Muscle of leg (tissue), 3 donors: ENCODE measurements at regions not wholly inside any gene's neighbourhood (a gene's known extent, or its start where the extent isn't known, plus 50 kb on each side); places are given as distances from the start of the nearest gene placed in this dataset.

Experiments
- DNase-seq: peaks from one replicate; pipeline ENCODE4 v3.0.0; 2013
- H3K27ac ChIP-seq: one replicate; pipeline ENCODE4 v1.5.1; 2013; ENCODE audit warnings: mild to moderate bottlenecking, low read length, control low read depth
- H3K27me3 ChIP-seq: one replicate; pipeline ENCODE4 v1.6.1; 2013; ENCODE audit warnings: low read length; ENCODE audit not compliant: control insufficient read depth, insufficient read depth
- H3K36me3 ChIP-seq: one replicate; pipeline ENCODE4 v1.6.1; 2013; ENCODE audit warnings: low read length; ENCODE audit not compliant: control insufficient read depth, insufficient read depth
- H3K4me1 ChIP-seq: one replicate; pipeline ENCODE4 v1.6.1; 2013; ENCODE audit warnings: low read length; ENCODE audit not compliant: control insufficient read depth, insufficient read depth
- H3K4me3 ChIP-seq: one replicate; pipeline ENCODE4 v1.5.1; 2013; ENCODE audit warnings: low read length, control low read depth
- H3K9me3 ChIP-seq: replicated peaks from 2 replicates; pipeline ENCODE4 v1.6.1; 2013; ENCODE audit warnings: low read depth, low read length; ENCODE audit not compliant: control insufficient read depth
- WGBS: methylation state at CpG from one replicate; pipeline ENCODE4 v1.1.5; 2013; ENCODE audit warnings: missing lambda C conversion rate; ENCODE audit not compliant: insufficient coverage; 5-methylcytosine and 5-hydroxymethylcytosine counted together

DNA sequence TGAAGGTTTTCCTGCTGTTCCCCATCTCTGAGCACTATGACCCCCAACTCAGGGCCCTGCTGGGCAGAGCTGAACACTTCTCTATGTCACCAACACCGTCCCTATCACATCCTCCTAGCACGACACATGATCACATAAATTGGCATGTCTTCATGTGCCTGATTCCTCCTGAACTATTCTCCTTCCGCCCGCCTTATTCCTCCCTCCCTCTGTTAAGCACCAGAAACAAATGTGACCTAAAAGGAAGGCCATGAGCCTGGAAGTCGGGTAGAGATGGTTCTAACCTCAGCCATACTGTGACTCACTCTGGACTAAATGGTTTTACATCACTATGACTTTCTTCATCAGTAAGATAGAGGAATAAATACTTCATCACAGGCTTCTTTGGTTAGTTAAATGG lies 80.8 kb upstream of the DYNLRB2 start:
- H3K27ac ChIP-seq: peak overlapping the region; percentile 79

DNA sequence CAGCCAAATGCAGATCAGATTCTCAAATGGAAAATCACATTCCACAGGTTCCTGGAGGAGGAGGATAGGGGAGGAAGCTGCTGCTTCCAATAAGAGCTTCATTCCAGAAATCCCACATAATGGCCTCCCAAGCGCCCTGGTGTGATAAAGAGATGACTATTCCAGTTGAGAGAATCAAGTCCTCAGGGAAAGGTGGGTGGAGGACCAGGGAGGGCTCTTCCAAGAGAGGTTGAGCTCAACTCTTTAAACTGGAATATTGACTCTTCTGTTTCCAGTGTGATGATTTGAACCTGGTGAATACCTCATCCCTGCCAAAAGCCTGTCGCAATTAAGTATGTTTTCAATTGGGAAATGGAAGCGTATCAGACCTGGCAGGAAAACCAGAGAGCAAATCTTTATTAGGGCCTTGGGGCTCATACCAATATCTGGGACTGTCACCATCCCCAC lies 81.4 kb upstream of the DYNLRB2 start:
- peak; percentile 98 for DNase-seq
- peak overlapping the region; percentile 79 for H3K27ac ChIP-seq
- H3K9me3 ChIP-seq: no peaks in the 10 kb centered on the region
- no peaks in the 10 kb centered on the region for H3K36me3 ChIP-seq
- no peaks in the 10 kb centered on the region for H3K27me3 ChIP-seq
- WGBS: 20% methylated on average over 1 of the region's 3 CpGs
- H3K4me1 ChIP-seq: peaks cover 16% of the 10 kb centered on the region
- no peak overlapping the region for H3K4me3 ChIP-seq

More for the DNA sequence above, 80.8 kb upstream of the DYNLRB2 start:
- DNase-seq: peak; percentile 78
- Histone ChIP-seq H3K4me3 (no peak overlapping the region), H3K27me3 (no peaks in the 10 kb centered on the region), H3K36me3 (no peaks in the 10 kb centered on the region), H3K4me1 (peaks cover 16% of the 10 kb centered on the region), H3K9me3 (no peaks in the 10 kb centered on the region)
- 33% methylated on average over 1 of the region's 5 CpGs for WGBS

DNA sequence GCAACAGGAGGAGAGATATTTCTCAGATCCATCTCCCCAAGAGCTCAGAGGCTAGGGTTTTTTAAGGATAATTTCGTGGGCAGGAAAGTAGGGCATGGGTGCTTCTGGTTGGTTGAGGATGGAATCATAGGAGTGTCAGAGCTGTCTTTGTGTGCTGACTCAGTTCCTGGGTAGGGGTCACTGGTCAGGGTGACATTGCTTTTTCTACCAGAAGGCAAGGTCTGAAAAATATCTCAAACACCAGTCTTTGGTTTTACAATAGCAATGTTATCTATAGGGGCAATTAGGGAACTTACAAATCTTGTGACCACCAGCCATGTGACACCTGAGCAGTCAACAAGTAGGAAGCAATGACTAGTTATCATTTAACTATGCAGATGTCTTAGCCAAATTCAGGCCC lies 82.9 kb upstream of the DYNLRB2 start:
- WGBS: no CpG with 5 or more reads among the region's 1 CpG
- H3K4me1 ChIP-seq: peaks cover 16% of the 10 kb centered on the region
- no peaks in the 10 kb centered on the region for H3K27me3 ChIP-seq
- no peak overlapping the region for H3K4me3 ChIP-seq
- DNase-seq: no peak
- no peaks in the 10 kb centered on the region for H3K36me3 ChIP-seq
- no peak overlapping the region for H3K27ac ChIP-seq
- H3K9me3 ChIP-seq: no peaks in the 10 kb centered on the region

DNA sequence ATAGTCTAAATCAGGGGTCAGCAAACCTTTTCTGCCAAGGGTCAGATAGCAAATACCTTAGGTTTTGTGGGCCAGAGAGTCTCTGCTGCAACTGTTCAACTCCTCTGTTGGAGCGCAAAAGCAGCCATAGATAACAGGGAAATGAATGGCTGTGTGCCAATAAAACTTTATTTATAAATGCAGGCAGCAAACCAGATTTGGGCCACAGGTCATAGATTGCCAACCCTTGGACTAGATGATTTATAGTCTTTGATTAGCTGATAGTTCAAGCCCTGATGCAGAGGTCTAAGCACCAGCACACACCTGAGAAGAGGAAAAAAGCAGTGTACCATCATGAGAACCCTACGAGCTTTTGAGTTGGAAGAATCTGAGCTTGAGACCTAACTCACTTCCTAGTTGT lies 86.0 kb upstream of the DYNLRB2 start:
- H3K36me3 ChIP-seq: no peaks in the 10 kb centered on the region
- H3K4me1 ChIP-seq: peaks cover 14% of the 10 kb centered on the region
- H3K9me3 ChIP-seq: no peaks in the 10 kb centered on the region
- no peak for DNase-seq
- H3K4me3 ChIP-seq: no peak overlapping the region
- no peak overlapping the region for H3K27ac ChIP-seq
- WGBS: 100% methylated on average over 1 of the region's 2 CpGs
- H3K27me3 ChIP-seq: no peaks in the 10 kb centered on the region

DNA sequence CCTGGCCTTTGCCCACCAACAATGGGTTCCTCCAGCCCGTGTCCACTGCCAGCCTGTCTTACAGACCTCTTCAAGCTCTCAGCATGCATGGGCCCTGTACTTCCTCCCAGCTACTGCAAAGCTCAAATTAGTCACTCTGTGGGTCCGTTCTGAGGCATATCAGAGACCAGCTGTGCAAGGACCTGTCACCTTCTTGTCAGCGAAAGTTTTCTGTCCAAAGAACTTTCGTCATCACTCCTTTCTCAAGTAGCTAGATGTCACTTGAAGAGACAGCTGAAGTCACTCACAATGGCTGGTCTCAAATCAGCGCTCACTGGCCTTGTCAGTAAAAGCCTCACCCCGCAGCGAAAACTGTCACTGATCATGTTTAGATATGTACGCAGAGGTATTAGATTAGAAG lies 91.4 kb upstream of the DYNLRB2 start:
- 88% methylated on average over 7 of the region's 8 CpGs for WGBS
- no peak overlapping the region for H3K4me3 ChIP-seq
- H3K4me1 ChIP-seq: peaks cover 2% of the 10 kb centered on the region
- H3K27ac ChIP-seq: no peak overlapping the region
- DNase-seq: no peak
- H3K27me3 ChIP-seq: no peaks in the 10 kb centered on the region
- H3K36me3 ChIP-seq: no peaks in the 10 kb centered on the region
- H3K9me3 ChIP-seq: no peaks in the 10 kb centered on the region

DNA sequence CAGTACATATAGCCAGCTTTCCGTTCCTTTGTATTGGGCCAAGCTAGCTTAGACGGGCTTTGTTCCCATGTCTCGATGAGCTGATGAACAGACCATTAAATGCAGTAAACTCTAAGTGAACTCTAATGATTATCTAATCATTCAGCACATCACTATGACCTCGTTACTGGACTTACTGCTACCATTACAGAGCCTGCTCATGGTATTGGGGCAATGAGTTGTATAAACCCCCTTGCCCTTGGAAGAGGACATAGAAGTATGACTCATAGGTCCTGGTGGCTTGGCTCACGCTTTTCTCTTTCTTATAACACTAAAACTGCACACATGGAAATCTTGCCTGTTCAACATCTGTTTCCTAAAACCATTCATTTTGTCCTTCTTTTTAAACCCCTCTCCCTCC lies 93.6 kb upstream of the DYNLRB2 start:
- Histone ChIP-seq H3K9me3 (no peaks in the 10 kb centered on the region), H3K27ac (peak overlapping the region; percentile 72), H3K27me3 (no peaks in the 10 kb centered on the region), H3K4me1 (peaks cover 2% of the 10 kb centered on the region), H3K4me3 (no peak overlapping the region), H3K36me3 (no peaks in the 10 kb centered on the region)
- WGBS: 40% methylated on average over 3 of the region's 5 CpGs
- peak; percentile 91 for DNase-seq

DNA sequence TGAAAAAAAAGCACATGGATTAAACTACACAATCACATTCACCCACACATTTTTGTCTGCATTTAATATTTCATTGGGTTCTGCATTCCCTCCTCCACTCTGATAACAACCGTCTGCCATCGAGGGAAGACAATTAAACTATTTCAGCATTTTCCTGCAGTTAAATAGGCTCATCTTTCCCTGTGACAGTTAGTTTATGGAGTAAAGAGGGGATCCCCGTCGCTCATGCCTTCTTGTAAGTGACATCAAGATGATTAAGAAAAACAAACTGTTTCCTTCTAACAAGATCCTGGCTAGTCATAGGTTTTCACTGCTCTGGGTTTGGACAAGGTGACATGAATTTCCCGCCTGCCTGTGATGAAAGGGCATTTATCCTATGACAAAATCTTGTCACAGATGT lies 98.0 kb upstream of the DYNLRB2 start:
- Histone ChIP-seq H3K9me3 (no peaks in the 10 kb centered on the region), H3K4me3 (no peak overlapping the region), H3K27me3 (no peaks in the 10 kb centered on the region), H3K4me1 (peaks cover under 1% of the 10 kb centered on the region), H3K36me3 (no peaks in the 10 kb centered on the region), H3K27ac (no peak overlapping the region)
- DNase-seq: no peak
- WGBS: no CpG with 5 or more reads among the region's 5 CpGs

DNA sequence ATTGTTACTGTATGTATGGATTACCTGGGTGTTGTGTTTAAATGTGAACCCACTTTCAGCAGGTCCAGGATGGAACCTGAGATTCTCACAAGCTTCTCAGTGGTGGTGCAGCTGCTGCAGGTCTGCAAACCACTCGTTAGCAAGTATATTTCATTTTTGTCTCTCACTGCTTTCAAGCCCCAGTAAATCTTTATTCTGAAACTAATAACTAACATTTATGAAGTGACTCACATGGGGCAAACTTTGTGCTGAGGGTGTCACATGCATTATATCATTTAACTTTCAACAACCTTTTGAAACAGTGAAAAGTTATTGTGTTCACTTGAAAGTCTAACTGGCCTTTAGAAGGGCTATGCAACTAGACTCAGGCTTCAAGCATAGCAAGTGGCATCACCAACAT lies 98.9 kb upstream of the DYNLRB2 start:
- H3K9me3 ChIP-seq: no peaks in the 10 kb centered on the region
- H3K4me3 ChIP-seq: no peak overlapping the region
- H3K36me3 ChIP-seq: no peaks in the 10 kb centered on the region
- H3K27ac ChIP-seq: no peak overlapping the region
- DNase-seq: no peak
- H3K27me3 ChIP-seq: no peaks in the 10 kb centered on the region
- no peaks in the 10 kb centered on the region for H3K4me1 ChIP-seq
- no CpG with 5 or more reads among the region's 1 CpG for WGBS

DNA sequence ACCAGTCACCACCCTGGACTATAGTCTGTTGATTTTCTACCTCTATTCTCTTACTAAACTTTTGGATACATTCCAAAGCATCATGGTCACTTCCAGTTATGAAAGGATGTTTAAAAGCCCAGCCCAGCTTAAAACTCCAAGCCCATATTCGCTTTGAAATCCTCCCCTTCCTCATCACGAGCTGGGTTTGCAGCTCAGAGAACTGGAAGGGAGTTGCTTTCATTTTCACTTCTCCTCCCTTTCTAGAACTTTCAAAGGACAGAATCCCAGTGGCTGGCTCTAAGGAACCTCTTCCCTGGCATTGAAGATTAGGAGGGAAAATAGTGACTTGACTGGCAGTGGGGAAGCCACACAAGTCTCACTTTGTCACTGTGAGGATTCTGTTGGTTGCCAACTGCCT lies 100.1 kb upstream of the DYNLRB2 start:
- Histone ChIP-seq H3K27ac (no peak overlapping the region), H3K4me1 (no peaks in the 10 kb centered on the region), H3K27me3 (no peaks in the 10 kb centered on the region), H3K4me3 (no peak overlapping the region), H3K9me3 (no peaks in the 10 kb centered on the region), H3K36me3 (no peaks in the 10 kb centered on the region)
- WGBS: no CpG with 5 or more reads among the region's 2 CpGs
- peak; percentile 25 for DNase-seq

DNA sequence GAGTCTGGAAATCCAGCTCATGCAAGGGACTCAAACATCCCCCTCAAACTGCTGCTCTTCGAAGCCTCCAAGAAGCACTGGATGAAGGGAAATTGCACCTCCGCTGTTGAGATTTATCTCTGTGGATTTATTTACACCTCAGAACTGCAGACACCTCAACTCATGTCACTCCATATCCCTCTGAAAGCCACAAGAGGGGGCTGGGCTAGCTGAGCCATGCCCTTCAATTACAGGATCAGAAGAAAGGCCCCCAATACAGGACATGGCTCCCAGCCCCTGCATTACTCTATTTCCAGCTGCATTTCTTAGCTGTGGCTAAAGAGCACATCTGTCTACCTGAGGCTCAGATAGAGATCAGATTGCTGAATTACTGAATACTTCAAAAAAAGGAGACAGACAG lies 103.1 kb upstream of the DYNLRB2 start:
- Histone ChIP-seq H3K4me3 (no peak overlapping the region), H3K4me1 (no peaks in the 10 kb centered on the region), H3K36me3 (no peaks in the 10 kb centered on the region), H3K9me3 (no peaks in the 10 kb centered on the region), H3K27ac (no peak overlapping the region), H3K27me3 (no peaks in the 10 kb centered on the region)
- DNase-seq: no peak
- no CpG with 5 or more reads among the region's 2 CpGs for WGBS

DNA sequence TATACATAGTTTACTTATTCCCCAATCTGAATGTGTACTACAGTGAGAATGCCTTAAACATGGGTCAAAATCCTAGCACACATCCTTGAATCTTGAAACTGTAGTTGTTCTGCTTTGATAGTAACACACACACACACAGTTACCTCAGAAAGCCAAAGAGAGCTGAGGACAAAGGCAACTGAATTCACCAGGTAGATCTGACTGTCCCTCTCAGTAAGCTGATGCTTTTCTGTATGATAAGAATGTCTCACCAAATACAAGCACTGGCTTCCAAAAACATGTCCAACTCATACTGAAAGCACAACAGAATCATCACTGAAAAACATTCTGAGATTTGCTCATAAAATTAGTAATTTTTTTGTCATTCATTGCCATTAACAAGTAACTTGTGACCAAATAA lies 104.3 kb upstream of the DYNLRB2 start:
- no peak overlapping the region for H3K27ac ChIP-seq
- H3K4me1 ChIP-seq: no peaks in the 10 kb centered on the region
- no peaks in the 10 kb centered on the region for H3K27me3 ChIP-seq
- no peak for DNase-seq
- H3K4me3 ChIP-seq: no peak overlapping the region
- H3K36me3 ChIP-seq: no peaks in the 10 kb centered on the region
- no peaks in the 10 kb centered on the region for H3K9me3 ChIP-seq
